H9 (cell line): ENCODE measurements at regions not wholly inside any gene's neighbourhood (a gene's known extent, or its start where the extent isn't known, plus 50 kb on each side); places are given as distances from the start of the nearest gene placed in this dataset.

Source experiments
- DNase-seq: peaks from one replicate; pipeline ENCODE4 v3.0.0-alpha.2; 2017
- H2AFZ ChIP-seq: one replicate; pipeline ENCODE4 v1.6.1; 2013; ENCODE audit warnings: mild to moderate bottlenecking, low read length, control low read depth, moderate library complexity
- H2AK5ac ChIP-seq: 2 replicates; pipeline ENCODE4 v1.6.1; 2013; ENCODE audit warnings: low read length, control low read depth, mixed read lengths; ENCODE audit not compliant: insufficient read length
- H2BK120ac ChIP-seq: one replicate; pipeline ENCODE4 v1.6.1; 2013; ENCODE audit warnings: low read depth, mild to moderate bottlenecking, low read length, control low read depth, inconsistent platforms; ENCODE audit not compliant: poor library complexity, severe bottlenecking
- H2BK12ac ChIP-seq: 2 replicates; pipeline ENCODE4 v1.6.1; 2013; ENCODE audit warnings: low read length, control low read depth, mixed read lengths, low read depth; ENCODE audit not compliant: insufficient read length
- H2BK15ac ChIP-seq: 2 replicates; pipeline ENCODE4 v1.6.1; 2013; ENCODE audit warnings: low read depth, low read length, control low read depth
- H2BK20ac ChIP-seq: one replicate; pipeline ENCODE4 v1.6.1; 2013; ENCODE audit warnings: low read depth, mild to moderate bottlenecking, low read length, control low read depth, inconsistent platforms; ENCODE audit not compliant: poor library complexity, severe bottlenecking
- H2BK5ac ChIP-seq: 2 replicates; pipeline ENCODE4 v1.6.1; 2013; ENCODE audit warnings: low read length, control low read depth, mixed read lengths; ENCODE audit not compliant: insufficient read length
- H3K14ac ChIP-seq: 2 replicates; pipeline ENCODE4 v1.6.1; 2013; ENCODE audit warnings: low read length, control low read depth; ENCODE audit not compliant: insufficient read depth
- H3K18ac ChIP-seq: 2 replicates; pipeline ENCODE4 v1.6.1; 2013; ENCODE audit warnings: low read depth, mild to moderate bottlenecking, mixed read lengths, low read length, control low read depth; ENCODE audit not compliant: insufficient read length
- H3K23ac ChIP-seq: 2 replicates; pipeline ENCODE4 v1.6.1; 2013; ENCODE audit warnings: low read length, control low read depth, mixed read lengths, low read depth; ENCODE audit not compliant: insufficient read length
- H3K23me2 ChIP-seq: 2 replicates; pipeline ENCODE4 v1.6.1; 2013; ENCODE audit warnings: low read depth, mild to moderate bottlenecking, mixed read lengths, low read length, control low read depth; ENCODE audit not compliant: insufficient read length, poor library complexity, severe bottlenecking
- H3K27ac ChIP-seq: 2 replicates; pipeline ENCODE4 v1.5.1; 2013; ENCODE audit warnings: low read length, control low read depth, mixed read lengths, low read depth; ENCODE audit not compliant: insufficient read length
- H3K27me3 ChIP-seq: 2 replicates; pipeline ENCODE4 v1.6.1; 2013; ENCODE audit warnings: low read length, control low read depth, inconsistent platforms; ENCODE audit not compliant: insufficient read depth
- H3K4ac ChIP-seq: 2 replicates; pipeline ENCODE4 v1.6.1; 2013; ENCODE audit warnings: low read depth, mild to moderate bottlenecking, control low read depth, inconsistent platforms, low read length, moderate library complexity
- H3K4me1 ChIP-seq: 2 replicates; pipeline ENCODE4 v1.6.1; 2013; ENCODE audit warnings: low read length, control low read depth, inconsistent platforms; ENCODE audit not compliant: insufficient read depth
- H3K4me2 ChIP-seq: 2 replicates; pipeline ENCODE4 v1.6.1; 2013; ENCODE audit warnings: low read length, control low read depth, mixed read lengths; ENCODE audit not compliant: insufficient read length, insufficient read depth
- H3K56ac ChIP-seq: 2 replicates; pipeline ENCODE4 v1.6.1; 2013; ENCODE audit warnings: low read depth, mild to moderate bottlenecking, mixed read lengths, low read length, control low read depth; ENCODE audit not compliant: insufficient read length
- H3K79me1 ChIP-seq: 2 replicates; pipeline ENCODE4 v1.6.1; 2013; ENCODE audit warnings: low read depth, mild to moderate bottlenecking, moderate library complexity, low read length, control low read depth, inconsistent platforms; ENCODE audit not compliant: insufficient read depth, poor library complexity, severe bottlenecking
- H3K79me2 ChIP-seq: 2 replicates; pipeline ENCODE4 v1.6.1; 2013; ENCODE audit warnings: low read length, control low read depth, inconsistent platforms; ENCODE audit not compliant: insufficient read depth
- H3K9ac ChIP-seq: 2 replicates; pipeline ENCODE4 v1.6.1; 2013; ENCODE audit warnings: low read length, control low read depth, mixed read lengths; ENCODE audit not compliant: insufficient read length; ENCODE audit errors: extremely low read depth
- H3K9me3 ChIP-seq: one replicate; pipeline ENCODE4 v1.6.1; 2013; ENCODE audit warnings: low read depth, low read length, inconsistent platforms; ENCODE audit not compliant: control insufficient read depth
- H3T11ph ChIP-seq: one replicate; pipeline ENCODE4 v1.6.1; 2013; ENCODE audit warnings: mild to moderate bottlenecking, low read length, control low read depth, inconsistent platforms
- H4K20me1 ChIP-seq: one replicate; pipeline ENCODE4 v1.6.1; 2013; ENCODE audit not compliant: control insufficient read depth, insufficient read length, insufficient read depth
- H4K5ac ChIP-seq: 2 replicates; pipeline ENCODE4 v1.6.1; 2013; ENCODE audit warnings: low read depth, mild to moderate bottlenecking, mixed read lengths, low read length, control low read depth; ENCODE audit not compliant: insufficient read length
- H4K8ac ChIP-seq: replicated peaks from 2 replicates; pipeline ENCODE4 v1.6.1; 2013; ENCODE audit warnings: low read length, control low read depth, mixed read lengths, low read depth; ENCODE audit not compliant: insufficient read length
- H4K91ac ChIP-seq: 2 replicates; pipeline ENCODE4 v1.6.1; 2013; ENCODE audit warnings: low read depth, mild to moderate bottlenecking, moderate library complexity, mixed read lengths, low read length, control low read depth; ENCODE audit not compliant: insufficient read length
- H3K27ac Mint-ChIP-seq, 3 experiments: 2 replicates in 2 of 3; 3 replicates in 1 of 3; pipeline ENCODE4 v1.8.0; 2020 to 2021; ENCODE audit warnings: mixed read lengths in 3 of 3, mild to moderate bottlenecking in 1 of 3, moderate library complexity in 1 of 3
- H3K27me3 Mint-ChIP-seq: 2 replicates; pipeline ENCODE4 v1.8.0; 2021; ENCODE audit warnings: low read depth, mild to moderate bottlenecking, moderate library complexity, mixed read lengths
- H3K36me3 Mint-ChIP-seq, 3 experiments: 2 replicates in 2 of 3; 3 replicates in 1 of 3; pipeline ENCODE4 v1.8.0; 2020 to 2021; ENCODE audit warnings: low read depth in 3 of 3, mixed read lengths in 3 of 3; ENCODE audit not compliant: insufficient read depth in 1 of 3
- H3K4me1 Mint-ChIP-seq, 2 experiments: 2 replicates each; pipeline ENCODE4 v1.8.0; 2020; ENCODE audit warnings: mixed read lengths in 2 of 2
- H3K4me3 Mint-ChIP-seq, 2 experiments: 2 replicates in 1 of 2; 3 replicates in 1 of 2; pipeline ENCODE4 v1.8.0; 2020 to 2021; ENCODE audit warnings: mild to moderate bottlenecking in 2 of 2, mixed read lengths in 2 of 2, moderate library complexity in 1 of 2
- H3K9me3 Mint-ChIP-seq, 2 experiments: 2 replicates in 1 of 2; 3 replicates in 1 of 2; pipeline ENCODE4 v1.8.0; 2020; ENCODE audit warnings: mild to moderate bottlenecking in 2 of 2, mixed read lengths in 2 of 2, moderate library complexity in 1 of 2
- WGBS: extraction: QIAGEN DNeasy Blood & Tissue Kit; methylation state at CpG from one replicate; pipeline ENCODE4 v1.1.7; 2013; ENCODE audit warnings: missing lambda C conversion rate, low lambda C conversion rate, mixed read lengths; ENCODE audit not compliant: insufficient read length; ENCODE audit errors: extremely low coverage; 5-methylcytosine and 5-hydroxymethylcytosine counted together
- TF ChIP-seq, protein P1 (sequence below): fragments of 200-600 bp; sonication (generic); conservative IDR thresholded peaks from 3 replicates; pipeline ENCODE4 v1.8.0; 2021; ENCODE audit warnings: antibody characterized with exemption, mild to moderate bottlenecking

- H3K4me3 Mint-ChIP-seq, result no peak overlapping the region
- H3K18ac ChIP-seq, result no peak overlapping the region
- peaks cover 0 to 10% of the 10 kb centered on the region in 2 experiments; a peak in 2 of 4 replicates for H3K4me1 Mint-ChIP-seq
- no peak for DNase-seq
- H3K79me1 ChIP-seq, result no peaks in the 10 kb centered on the region
- no peak overlapping the region for H3T11ph ChIP-seq
- no peaks in the 10 kb centered on the region for H3K79me2 ChIP-seq
- H3K23me2 ChIP-seq, result no peaks in the 10 kb centered on the region
- H3K23ac ChIP-seq, result no peak overlapping the region
- no peak overlapping the region for H3K14ac ChIP-seq
- H4K8ac ChIP-seq, result no peak overlapping the region
- H3K9me3 Mint-ChIP-seq, result peaks cover 0 to 2% of the 10 kb centered on the region in 2 experiments; a peak in 2 of 5 replicates
- H3K9me3 ChIP-seq, result no peaks in the 10 kb centered on the region
- H3K27ac Mint-ChIP-seq, result no peak overlapping the region
- H2BK20ac ChIP-seq, result no peak overlapping the region
- H4K20me1 ChIP-seq, result no peaks in the 10 kb centered on the region
- H2BK120ac ChIP-seq, result no peak overlapping the region
- H3K27me3 Mint-ChIP-seq, result no peaks in the 10 kb centered on the region
- H2BK15ac ChIP-seq, result no peak overlapping the region
- H3K4ac ChIP-seq, result no peak overlapping the region
- H4K5ac ChIP-seq, result no peak overlapping the region
- H3K36me3 Mint-ChIP-seq, result peaks cover 0 to 3% (median 0%) of the 10 kb centered on the region in 3 experiments; a peak in 2 of 7 replicates
- TF ChIP-seq, protein P1, sequence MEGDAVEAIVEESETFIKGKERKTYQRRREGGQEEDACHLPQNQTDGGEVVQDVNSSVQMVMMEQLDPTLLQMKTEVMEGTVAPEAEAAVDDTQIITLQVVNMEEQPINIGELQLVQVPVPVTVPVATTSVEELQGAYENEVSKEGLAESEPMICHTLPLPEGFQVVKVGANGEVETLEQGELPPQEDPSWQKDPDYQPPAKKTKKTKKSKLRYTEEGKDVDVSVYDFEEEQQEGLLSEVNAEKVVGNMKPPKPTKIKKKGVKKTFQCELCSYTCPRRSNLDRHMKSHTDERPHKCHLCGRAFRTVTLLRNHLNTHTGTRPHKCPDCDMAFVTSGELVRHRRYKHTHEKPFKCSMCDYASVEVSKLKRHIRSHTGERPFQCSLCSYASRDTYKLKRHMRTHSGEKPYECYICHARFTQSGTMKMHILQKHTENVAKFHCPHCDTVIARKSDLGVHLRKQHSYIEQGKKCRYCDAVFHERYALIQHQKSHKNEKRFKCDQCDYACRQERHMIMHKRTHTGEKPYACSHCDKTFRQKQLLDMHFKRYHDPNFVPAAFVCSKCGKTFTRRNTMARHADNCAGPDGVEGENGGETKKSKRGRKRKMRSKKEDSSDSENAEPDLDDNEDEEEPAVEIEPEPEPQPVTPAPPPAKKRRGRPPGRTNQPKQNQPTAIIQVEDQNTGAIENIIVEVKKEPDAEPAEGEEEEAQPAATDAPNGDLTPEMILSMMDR, result no peak
- H2AFZ ChIP-seq, result no peak overlapping the region
- no peak overlapping the region for H3K4me2 ChIP-seq
- H2BK12ac ChIP-seq, result no peak overlapping the region
- H2BK5ac ChIP-seq, result no peak overlapping the region
- no peak overlapping the region for H3K9ac ChIP-seq
- H3K27ac ChIP-seq, result no peak overlapping the region
- WGBS, result no CpG with 5 or more reads among the region's 3 CpGs
- H3K27me3 ChIP-seq, result no peaks in the 10 kb centered on the region
- no peak overlapping the region for H4K91ac ChIP-seq
- no peak overlapping the region for H3K56ac ChIP-seq
- H2AK5ac ChIP-seq, result no peak overlapping the region
- H3K4me1 ChIP-seq, result no peaks in the 10 kb centered on the region
These were observed 1014.7 kb upstream of the LRRN3 start for GRCh38 chr7:110076194-110076593.
